SU-DHL-6 (cell line): ENCODE measurements at regions not wholly inside any gene's neighbourhood (a gene's known extent, or its start where the extent isn't known, plus 50 kb on each side); places are given as distances from the start of the nearest gene placed in this dataset.

Experiments used
- CTCF ChIP-seq: fragments of 200-600 bp; sonication (generic); IDR thresholded peaks from one replicate; pipeline ENCODE4 v1.5.1; 2017; ENCODE audit warnings: antibody characterized with exemption, mild to moderate bottlenecking, low read length, moderate library complexity; ENCODE audit not compliant: insufficient read depth, poor library complexity, severe bottlenecking
- EZH2phosphoT487 ChIP-seq: fragments of 200-600 bp; sonication (generic), shearing (Covaris generic); conservative IDR thresholded peaks from 2 replicates; pipeline ENCODE4 v1.6.1; 2018; ENCODE audit warnings: mild to moderate bottlenecking, antibody characterized with exemption, low read length, moderate library complexity, mixed read lengths

GRCh38 chr5:86461169-86461956, 156.4 kb upstream of the COX7C start:
- TF ChIP-seq CTCF (no peak), EZH2phosphoT487 (no peak)
